Upper lobe of left lung (tissue), 6 donors: ENCODE measurements at regions not wholly inside any gene's neighbourhood (a gene's known extent, or its start where the extent isn't known, plus 50 kb on each side); places are given as distances from the start of the nearest gene placed in this dataset.

Experiments
- ATAC-seq, 2 donors: fragments of 200-7000 bp; cut with Tn5 transposase; one replicate each; pipeline ENCODE4 v1.9.1; 2022; ENCODE audit warnings: mild to moderate bottlenecking in 2 of 2, moderate library complexity in 2 of 2; ENCODE audit not compliant: low FRiP score in 2 of 2
- DNase-seq, 2 donors: peaks; one replicate each; pipeline ENCODE4 v3.0.0-alpha.2; 2019 to 2020
- H3K27ac ChIP-seq, 4 donors: fragments of 200-600 bp; sonication (generic); one replicate each; pipeline ENCODE4 v1.5.1; 2016 to 2019
- H3K27me3 ChIP-seq, 4 donors: fragments of 200-600 bp; sonication (generic); one replicate each; pipeline ENCODE4 v1.5.1; 2017 to 2019
- H3K36me3 ChIP-seq, 4 donors: fragments of 200-600 bp; sonication (generic); one replicate each; pipeline ENCODE4 v1.5.1; 2016 to 2019
- H3K4me1 ChIP-seq, 4 donors: fragments of 200-600 bp; sonication (generic); one replicate each; pipeline ENCODE4 v1.5.1; 2018 to 2019
- H3K4me3 ChIP-seq, 4 donors: fragments of 200-600 bp; sonication (generic); one replicate each; pipeline ENCODE4 v1.5.1; 2017 to 2019; ENCODE audit warnings: mild to moderate bottlenecking in 2 of 4, moderate library complexity in 1 of 4
- H3K9me3 ChIP-seq, 4 donors: fragments of 200-600 bp; sonication (generic); one replicate each; pipeline ENCODE4 v1.5.1; 2018 to 2019
- EP300 ChIP-seq, 4 donors: sonication (generic); formaldehyde crosslinking; IDR thresholded peaks; one replicate each; pipeline ENCODE4 v1.5.1; 2017; ENCODE audit warnings: antibody characterized with exemption in 4 of 4, control low read depth in 2 of 4
- POLR2A ChIP-seq, 4 donors: fragments of 450-650 bp; IDR thresholded peaks; one replicate each; pipeline ENCODE4 v1.5.1; 2016 to 2017; ENCODE audit warnings: antibody characterized with exemption in 4 of 4, mild to moderate bottlenecking in 2 of 4
- POLR2AphosphoS5 ChIP-seq, 2 donors: sonication (generic); formaldehyde crosslinking; IDR thresholded peaks; one replicate each; pipeline ENCODE4 v1.5.1; 2017; ENCODE audit warnings: antibody characterized with exemption in 2 of 2
- WGBS, 2 donors: methylation state at CpG; one replicate each; pipeline ENCODE4 v1.1.5; 2017 to 2018; 5-methylcytosine and 5-hydroxymethylcytosine counted together
- TF ChIP-seq, protein P1 (sequence below), 6 experiments: fragments of 450-650 bp in 4 of 6; fragments of 200-600 bp in 2 of 6; sonication (generic) in 2 of 6; IDR thresholded peaks; one replicate each; pipeline ENCODE4 v1.5.1; 2016 to 2019; ENCODE audit warnings: antibody characterized with exemption in 6 of 6
- donor health status: DM: no; HTN: no; CAD: no; lungs with moderate emphysema.
- donor health status: DM: no; HTN: yes; CAD: no; lungs with severe emphysema.

GRCh38 chr18:51248685-51249084, 51.2 kb upstream of the MEX3C start:
- 78 to 92% methylated on average over 2 of the region's 2 CpGs for WGBS, 2 donors
- Histone ChIP-seq H3K9me3 (no peaks in the 10 kb centered on the region), H3K27me3 (no peaks in the 10 kb centered on the region), H3K4me1 (no peaks in the 10 kb centered on the region), H3K36me3 (no peaks in the 10 kb centered on the region), H3K4me3 (no peak overlapping the region), H3K27ac (no peak overlapping the region)
- DNase-seq (no peak), ATAC-seq (no peak)
- TF ChIP-seq POLR2AphosphoS5 (IDR thresholded peaks at IDR 0.05) (no peak), POLR2A (IDR thresholded peaks at IDR 0.05) (no peak), EP300 (IDR thresholded peaks at IDR 0.05) (no peak)
- TF ChIP-seq, protein P1, sequence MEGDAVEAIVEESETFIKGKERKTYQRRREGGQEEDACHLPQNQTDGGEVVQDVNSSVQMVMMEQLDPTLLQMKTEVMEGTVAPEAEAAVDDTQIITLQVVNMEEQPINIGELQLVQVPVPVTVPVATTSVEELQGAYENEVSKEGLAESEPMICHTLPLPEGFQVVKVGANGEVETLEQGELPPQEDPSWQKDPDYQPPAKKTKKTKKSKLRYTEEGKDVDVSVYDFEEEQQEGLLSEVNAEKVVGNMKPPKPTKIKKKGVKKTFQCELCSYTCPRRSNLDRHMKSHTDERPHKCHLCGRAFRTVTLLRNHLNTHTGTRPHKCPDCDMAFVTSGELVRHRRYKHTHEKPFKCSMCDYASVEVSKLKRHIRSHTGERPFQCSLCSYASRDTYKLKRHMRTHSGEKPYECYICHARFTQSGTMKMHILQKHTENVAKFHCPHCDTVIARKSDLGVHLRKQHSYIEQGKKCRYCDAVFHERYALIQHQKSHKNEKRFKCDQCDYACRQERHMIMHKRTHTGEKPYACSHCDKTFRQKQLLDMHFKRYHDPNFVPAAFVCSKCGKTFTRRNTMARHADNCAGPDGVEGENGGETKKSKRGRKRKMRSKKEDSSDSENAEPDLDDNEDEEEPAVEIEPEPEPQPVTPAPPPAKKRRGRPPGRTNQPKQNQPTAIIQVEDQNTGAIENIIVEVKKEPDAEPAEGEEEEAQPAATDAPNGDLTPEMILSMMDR (IDR thresholded peaks at IDR 0.05): no peak

DNA sequence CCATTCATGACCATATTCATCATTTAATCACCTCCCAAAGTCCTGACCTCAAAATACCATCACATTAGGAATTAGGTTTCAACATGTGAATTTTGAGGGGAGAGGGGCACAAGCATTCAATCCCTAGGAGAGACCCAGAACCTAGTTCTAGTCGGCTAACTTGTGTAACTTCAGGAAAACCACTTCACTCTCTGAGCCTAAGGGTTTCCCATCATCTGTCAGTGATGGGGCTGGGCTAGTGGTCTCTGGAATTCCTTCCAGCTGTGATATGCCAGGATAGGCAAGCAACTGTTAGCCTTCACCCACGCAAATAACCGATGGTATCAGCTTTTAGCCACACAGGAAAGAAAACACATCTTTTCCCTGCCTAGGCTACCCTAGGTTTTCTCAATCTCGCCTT, 52.5 kb upstream of the MEX3C start:
- Histone ChIP-seq H3K27me3 (no peaks in the 10 kb centered on the region), H3K9me3 (no peaks in the 10 kb centered on the region), H3K27ac (no peak overlapping the region), H3K36me3 (no peaks in the 10 kb centered on the region), H3K4me3 (no peak overlapping the region), H3K4me1 (no peaks in the 10 kb centered on the region)
- ATAC-seq: no peak
- 50 to 60% methylated on average over 4 of the region's 4 CpGs for WGBS, 2 donors
- no peak for DNase-seq
- TF ChIP-seq POLR2AphosphoS5 (IDR thresholded peaks at IDR 0.05) (no peak), EP300 (IDR thresholded peaks at IDR 0.05) (no peak), POLR2A (IDR thresholded peaks at IDR 0.05) (no peak)
- TF ChIP-seq, protein P1 (IDR thresholded peaks at IDR 0.05): no peak

- 80 to 82% methylated on average over 3 of the region's 3 CpGs for WGBS, 2 donors
- no peak overlapping the region for H3K27ac ChIP-seq
- H3K27me3 ChIP-seq: no peaks in the 10 kb centered on the region
- ATAC-seq: no peak
- no peaks in the 10 kb centered on the region for H3K4me1 ChIP-seq
- H3K9me3 ChIP-seq: no peaks in the 10 kb centered on the region
- H3K4me3 ChIP-seq: no peak overlapping the region
- DNase-seq: no peak
- H3K36me3 ChIP-seq: no peaks in the 10 kb centered on the region
- TF ChIP-seq, protein P1 (IDR thresholded peaks at IDR 0.05): no peak
- TF ChIP-seq POLR2AphosphoS5 (IDR thresholded peaks at IDR 0.05) (no peak), POLR2A (IDR thresholded peaks at IDR 0.05) (no peak), EP300 (IDR thresholded peaks at IDR 0.05) (no peak)
Observed at GRCh38 chr18:51250458-51251024, 53.1 kb upstream of the MEX3C start.

DNA sequence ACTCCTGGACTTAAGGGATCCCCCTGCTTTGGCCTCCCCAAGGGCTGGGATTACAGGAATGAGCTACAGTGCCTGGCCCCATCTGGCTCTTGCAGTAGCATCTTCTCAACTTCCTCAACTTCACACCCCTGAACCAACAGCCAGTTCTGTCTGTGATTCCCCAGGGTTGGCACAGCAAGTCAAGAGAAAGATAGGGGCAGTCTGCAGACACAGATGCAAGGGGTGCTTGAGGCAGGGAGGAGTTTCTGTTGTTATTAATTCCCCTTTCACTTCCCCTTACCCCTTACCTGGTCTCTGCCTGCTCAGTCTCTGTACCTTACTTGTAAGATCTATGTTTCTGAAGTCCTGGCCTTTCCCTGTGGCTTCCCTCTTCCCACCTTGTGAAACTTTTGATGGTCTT, 54.1 kb upstream of the MEX3C start:
- H3K9me3 ChIP-seq: no peaks in the 10 kb centered on the region
- no peak for TF ChIP-seq POLR2AphosphoS5 (IDR thresholded peaks at IDR 0.05)
- TF ChIP-seq EP300 (IDR thresholded peaks at IDR 0.05): no peak
- TF ChIP-seq POLR2A (IDR thresholded peaks at IDR 0.05): no peak
- TF ChIP-seq, protein P1 (IDR thresholded peaks at IDR 0.05): no peak
- H3K27ac ChIP-seq: no peak overlapping the region
- no peaks in the 10 kb centered on the region for H3K27me3 ChIP-seq
- no peak overlapping the region for H3K4me3 ChIP-seq
- ATAC-seq (no peak), DNase-seq (no peak)
- H3K36me3 ChIP-seq: no peaks in the 10 kb centered on the region
- H3K4me1 ChIP-seq: no peaks in the 10 kb centered on the region

GRCh38 chr18:51253476-51253875, 56.0 kb upstream of the MEX3C start:
- no peaks in the 10 kb centered on the region for H3K4me1 ChIP-seq
- H3K4me3 ChIP-seq: no peak overlapping the region
- TF ChIP-seq EP300 (IDR thresholded peaks at IDR 0.05) (no peak), POLR2AphosphoS5 (IDR thresholded peaks at IDR 0.05) (no peak), POLR2A (IDR thresholded peaks at IDR 0.05) (no peak)
- TF ChIP-seq, protein P1 (IDR thresholded peaks at IDR 0.05): no peak
- H3K36me3 ChIP-seq: no peaks in the 10 kb centered on the region
- no peaks in the 10 kb centered on the region for H3K27me3 ChIP-seq
- H3K9me3 ChIP-seq: no peaks in the 10 kb centered on the region
- H3K27ac ChIP-seq: no peak overlapping the region
- WGBS, 2 donors: 74 to 91% methylated on average over 4 of the region's 4 CpGs
- DNase-seq (no peak), ATAC-seq (no peak)
